HG03439 (cell line): ENCODE measurements at regions not wholly inside any gene's neighbourhood (a gene's known extent, or its start where the extent isn't known, plus 50 kb on each side); places are given as distances from the start of the nearest gene placed in this dataset.

ENCODE experiments used
- ATAC-seq: cut with Tn5 transposase; IDR thresholded peaks from one replicate; pipeline ENCODE4 v1.9.1; 2021; ENCODE audit warnings: mild to moderate bottlenecking, moderate library complexity; ENCODE audit not compliant: unreplicated experiment

DNA sequence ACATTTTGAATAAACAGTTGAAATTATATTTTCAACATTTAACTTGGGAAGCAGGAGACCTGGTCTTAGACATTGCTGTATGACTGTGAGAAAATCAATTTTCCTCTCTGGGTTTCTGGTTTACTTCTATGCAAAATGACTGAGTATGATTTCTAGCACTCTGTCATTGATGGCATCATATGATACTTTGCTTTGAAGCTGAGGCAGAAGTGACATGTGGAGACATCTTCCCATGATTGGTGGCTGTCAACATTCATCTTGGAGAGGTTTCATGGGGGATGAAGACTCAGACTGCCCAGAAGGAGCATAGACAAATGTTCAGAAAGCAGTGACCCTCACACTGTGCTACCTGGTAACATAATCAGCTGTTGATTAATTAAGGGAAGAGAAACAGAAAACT lies 477.9 kb downstream of the PDCD6IP start:
- no peak for ATAC-seq

GRCh38 chr3:34277110-34277509 lies 478.7 kb downstream of the PDCD6IP start:
- no peak for ATAC-seq

DNA sequence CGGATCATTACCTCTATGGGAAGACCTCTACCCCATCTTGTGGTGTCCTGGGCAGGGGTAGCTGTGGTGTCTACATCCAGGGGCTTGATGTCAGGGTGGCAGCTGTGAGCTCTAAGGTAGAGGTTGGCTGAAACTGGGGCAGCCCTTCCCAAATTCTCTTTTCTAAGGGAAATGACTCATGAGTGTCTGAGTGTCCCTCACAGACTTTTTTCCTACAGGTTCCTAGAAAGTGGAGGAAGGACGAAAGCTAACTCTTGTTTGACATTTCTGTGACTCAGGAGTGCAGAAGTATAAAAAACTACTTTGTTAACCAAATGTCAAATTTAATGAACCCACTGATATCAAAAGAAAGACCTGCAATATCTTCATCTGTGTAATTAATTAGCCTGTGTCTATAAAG lies 481.5 kb downstream of the PDCD6IP start:
- ATAC-seq: no peak

DNA sequence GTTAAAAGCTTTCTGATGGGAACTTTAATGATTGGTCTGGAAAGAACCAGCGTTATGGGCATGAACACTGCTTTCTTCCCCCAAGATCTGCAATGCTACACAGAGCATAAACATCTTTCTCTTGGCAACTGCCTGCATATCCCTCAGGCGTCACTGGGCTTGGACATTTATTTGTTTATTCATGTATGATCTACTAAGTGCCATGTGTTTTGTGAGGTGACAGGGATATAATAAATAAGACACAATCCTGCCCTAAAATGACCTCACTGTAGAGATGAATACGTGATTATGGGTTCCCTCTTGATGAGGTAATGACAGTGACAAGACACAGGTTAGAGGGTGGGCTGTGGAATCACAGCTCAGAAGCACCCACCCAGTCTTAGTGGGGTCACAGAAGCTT lies 485.3 kb downstream of the PDCD6IP start:
- no peak for ATAC-seq

DNA sequence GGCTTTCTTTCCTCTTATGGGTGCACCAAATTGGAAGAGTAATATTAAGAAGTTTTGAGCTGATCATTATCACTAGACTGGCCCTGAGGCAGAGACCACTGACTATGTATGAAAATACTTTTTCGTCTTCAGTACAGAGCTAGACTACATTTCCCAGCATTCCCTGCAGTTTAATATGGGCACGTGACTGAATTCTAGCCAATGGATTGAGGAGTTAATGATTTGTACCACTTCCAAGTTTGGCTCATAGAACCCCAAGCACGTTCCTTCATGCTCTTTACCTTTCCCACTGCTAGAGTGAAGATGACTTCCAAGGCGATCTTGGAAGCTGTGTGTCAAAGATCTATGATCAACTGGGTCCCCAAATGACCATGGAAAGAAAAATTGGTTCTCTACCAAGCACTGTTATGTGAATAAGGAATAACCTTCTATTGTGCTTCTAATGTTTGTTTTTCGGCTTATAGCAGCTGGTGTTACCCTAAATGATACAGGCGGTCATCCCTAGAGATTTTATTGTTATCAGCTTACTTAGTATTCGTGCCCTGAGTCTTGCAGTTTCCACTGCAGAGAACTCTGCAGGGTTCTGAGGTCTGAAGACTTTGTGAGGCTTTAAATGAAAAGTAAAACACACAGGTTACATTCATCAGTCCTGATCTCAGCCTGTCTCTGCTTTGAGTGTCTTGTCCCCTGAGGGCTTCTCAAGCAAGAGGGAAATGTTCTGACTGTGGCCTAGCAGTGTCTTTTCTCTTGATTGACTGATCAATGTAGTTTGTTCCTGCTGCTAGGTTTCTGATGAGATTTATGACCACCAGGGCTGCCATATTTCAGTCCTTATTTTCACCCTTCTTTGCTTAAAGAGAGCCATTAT lies 486.8 kb downstream of the PDCD6IP start:
- no peak for ATAC-seq

- ATAC-seq: no peak
Measured at GRCh38 chr3:34285827-34286188, 487.4 kb downstream of the PDCD6IP start.

DNA sequence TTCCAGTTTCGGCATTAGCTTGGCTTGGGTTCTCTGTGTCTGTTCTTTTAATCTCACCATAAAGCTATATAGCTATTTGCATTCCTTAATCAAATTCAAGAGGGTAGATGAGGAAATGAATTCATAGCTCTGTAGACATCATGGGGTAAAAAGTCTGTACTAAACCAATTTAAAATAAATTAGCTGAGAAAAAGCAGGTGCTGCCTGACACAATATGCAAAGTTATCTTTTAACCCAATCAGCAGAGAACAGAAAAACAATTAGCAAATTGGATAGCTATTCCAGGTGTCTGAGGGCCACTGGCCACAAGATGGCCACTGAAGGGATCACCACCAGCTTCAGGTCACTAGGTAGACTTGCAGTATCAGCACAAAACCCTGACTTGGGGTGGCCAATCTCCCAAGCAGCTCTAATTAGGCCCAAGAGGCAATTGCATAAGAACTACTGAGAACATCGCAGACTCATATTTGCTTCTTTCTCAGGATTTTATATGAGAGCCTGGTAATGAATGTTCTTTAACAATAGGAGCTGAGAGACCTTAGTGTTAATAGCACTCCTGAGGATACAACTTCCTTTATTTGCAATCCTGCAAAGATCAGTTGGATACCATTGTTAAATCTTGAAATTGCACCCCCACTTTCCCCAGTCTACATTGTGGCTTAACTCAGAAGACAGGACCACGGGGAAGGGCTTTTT lies 494.3 kb downstream of the PDCD6IP start:
- ATAC-seq: no peak

- ATAC-seq: no peak
Measured at GRCh38 chr3:34294240-34294639, 495.8 kb downstream of the PDCD6IP start.

DNA sequence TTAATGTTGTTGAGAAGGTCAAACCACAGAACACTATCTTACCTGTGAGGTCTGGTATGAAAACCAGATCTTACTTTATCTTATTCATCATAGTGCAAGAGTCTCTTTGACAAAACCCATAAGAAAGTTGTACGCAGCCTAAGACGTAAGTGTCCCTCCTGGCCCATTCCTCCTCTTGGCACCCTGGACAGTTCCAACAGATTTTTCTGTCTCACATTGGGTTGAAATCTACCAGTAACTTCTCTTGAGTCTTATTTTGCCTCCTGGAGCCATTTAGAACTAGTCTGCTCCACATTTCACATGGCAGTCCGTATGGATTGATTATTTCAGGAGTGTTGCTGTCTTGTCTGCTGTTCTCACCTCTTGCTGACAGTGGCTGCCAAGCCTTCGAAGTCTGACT lies 498.4 kb downstream of the PDCD6IP start:
- no peak for ATAC-seq

DNA sequence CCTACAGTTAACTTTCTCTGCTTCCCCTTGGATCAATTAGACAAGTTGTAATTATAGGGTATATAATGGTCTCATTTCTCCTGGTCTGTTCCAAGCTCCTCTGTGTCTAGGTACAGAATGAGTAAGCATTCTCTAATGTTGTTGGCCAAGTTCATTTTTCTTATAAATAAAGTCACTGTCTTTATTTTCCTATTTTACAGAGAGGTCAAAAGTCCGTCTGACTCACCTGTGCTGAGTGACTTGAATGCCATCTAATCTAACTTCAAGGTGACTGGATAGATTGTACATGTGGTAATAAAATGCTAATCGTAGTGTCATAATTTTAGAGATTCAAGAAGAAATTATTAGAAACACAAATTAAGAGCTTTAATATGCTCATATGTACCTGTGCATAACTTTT lies 500.2 kb downstream of the PDCD6IP start:
- ATAC-seq: no peak

DNA sequence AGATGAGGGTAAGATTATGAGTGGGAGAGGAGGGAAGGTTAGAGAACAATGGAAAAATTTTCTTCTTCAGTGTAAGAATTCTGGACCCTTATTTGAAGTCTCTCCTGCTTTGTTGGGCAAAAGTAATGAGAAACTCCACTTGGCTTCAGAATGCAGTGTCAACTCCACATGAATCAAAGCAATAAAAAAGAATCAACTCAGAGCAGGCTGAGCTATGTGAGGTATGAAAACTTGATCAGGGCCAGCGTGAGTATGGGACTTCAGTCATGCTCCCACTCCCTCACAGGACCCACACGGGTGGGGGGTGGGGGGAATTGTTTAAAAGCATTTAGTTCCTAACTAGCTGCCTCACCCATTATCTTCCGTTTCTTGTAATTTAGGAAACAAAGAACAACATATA lies 502.2 kb downstream of the PDCD6IP start:
- no peak for ATAC-seq

GRCh38 chr3:34301313-34301712 lies 502.9 kb downstream of the PDCD6IP start:
- no peak for ATAC-seq

GRCh38 chr3:34305266-34305665 lies 506.8 kb downstream of the PDCD6IP start:
- no peak for ATAC-seq

- no peak for ATAC-seq
Measured at GRCh38 chr3:34312684-34313083, 514.3 kb downstream of the PDCD6IP start.

DNA sequence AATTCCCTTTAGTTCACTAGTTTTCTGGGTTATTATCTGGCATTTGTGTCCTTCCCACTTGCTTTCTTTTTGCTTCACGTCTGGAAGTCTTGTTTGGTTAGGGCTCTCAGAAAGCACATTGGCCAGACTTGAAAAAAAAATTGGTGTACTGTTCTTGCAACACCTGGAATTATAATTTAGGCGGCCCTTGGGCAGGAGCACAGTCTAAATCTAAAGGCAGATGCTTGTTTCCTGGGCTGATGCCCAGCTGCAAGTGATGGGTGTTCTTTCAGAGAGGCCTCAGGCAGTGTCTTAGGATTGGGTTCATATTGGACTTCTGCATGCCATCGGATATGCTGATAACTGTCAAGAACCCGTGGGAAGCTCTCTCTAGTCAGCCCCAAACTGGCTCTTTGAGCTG lies 521.5 kb downstream of the PDCD6IP start:
- no peak for ATAC-seq

- peak; percentile 83 for ATAC-seq
Measured at GRCh38 chr3:34323517-34323916, 525.1 kb downstream of the PDCD6IP start.

GRCh38 chr3:34346656-34347055 lies 548.2 kb downstream of the PDCD6IP start:
- ATAC-seq: no peak

GRCh38 chr3:34351882-34352777 lies 553.7 kb downstream of the PDCD6IP start:
- ATAC-seq: no peak

GRCh38 chr3:34352778-34353331 lies 554.4 kb downstream of the PDCD6IP start:
- no peak for ATAC-seq

- no peak for ATAC-seq
Measured at GRCh38 chr3:34357461-34357860, 559.0 kb downstream of the PDCD6IP start.

DNA sequence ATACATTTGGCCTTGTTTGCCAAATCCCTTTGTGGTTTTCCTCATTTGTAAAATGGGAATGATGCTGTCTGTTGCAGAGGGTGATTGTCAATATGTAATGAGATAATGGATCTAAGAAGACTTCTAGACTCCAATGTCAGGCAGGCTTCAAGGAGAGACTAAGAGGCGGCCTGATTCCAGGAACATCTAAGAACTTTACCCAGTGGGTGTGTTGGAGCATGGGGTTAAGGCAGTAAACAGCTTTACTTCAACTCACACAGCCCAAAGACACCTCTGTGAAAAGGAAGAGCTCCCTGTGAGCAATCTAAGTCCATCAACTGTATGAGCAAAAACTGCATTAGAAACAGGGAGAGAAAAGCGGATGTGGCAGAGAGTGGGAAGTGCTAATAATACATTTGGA lies 560.6 kb downstream of the PDCD6IP start:
- ATAC-seq: no peak
